ENCODE measurements at regions not wholly inside any gene's neighbourhood (a gene's known extent, or its start where the extent isn't known, plus 50 kb on each side); places are given as distances from the start of the nearest gene placed in this dataset.

GRCh38 chr12:38101753-38102152 is 214.8 kb upstream of the ALG10B start:
- Histone ChIP-seq H3K9me3 (ENCODE audit: control insufficient read depth in 1 of 2, insufficient read depth in 1 of 2, low read depth in 1 of 2, low read length in 2 of 2) (no peaks in the 10 kb centered on the region), H3K36me3 (ENCODE audit: control insufficient read depth in 1 of 2, insufficient read depth in 2 of 2, low read length in 2 of 2) (no peaks in the 10 kb centered on the region), H3K27ac (ENCODE audit: low read depth, low read length) (no peak overlapping the region), H3K79me2 (ENCODE audit: insufficient read depth, low read length) (no peaks in the 10 kb centered on the region), H3K9me2 (ENCODE audit: insufficient read depth) (no peaks in the 10 kb centered on the region), H3K9ac (ENCODE audit: low read length) (no peak overlapping the region), H3K4me3 (replicated peaks in 1 of 2; ENCODE audit: low read depth in 1 of 2, low read length in 2 of 2) (no peak overlapping the region), H3K4me2 (ENCODE audit: low read length) (no peak overlapping the region), H2AFZ (ENCODE audit: low read depth, low read length, poor library complexity, severe bottlenecking) (no peak overlapping the region), H3K27me3 (ENCODE audit: insufficient read depth, low read length) (no peaks in the 10 kb centered on the region), H4K20me1 (ENCODE audit: insufficient read depth) (no peaks in the 10 kb centered on the region), H3K4me1 (ENCODE audit: control insufficient read depth in 1 of 2, insufficient read depth in 2 of 2, low read length in 2 of 2) (no peaks in the 10 kb centered on the region)
- ChIA-PET POLR2A (no interaction called here), RAD21 (ENCODE audit: low non-redundant PET in 1 of 2, low total read pairs in 2 of 2, uncharacterized antibody in 2 of 2, unreplicated experiment in 2 of 2) (no interaction called here), CTCF (no interaction called here)
- TF ChIP-seq, protein P1, sequence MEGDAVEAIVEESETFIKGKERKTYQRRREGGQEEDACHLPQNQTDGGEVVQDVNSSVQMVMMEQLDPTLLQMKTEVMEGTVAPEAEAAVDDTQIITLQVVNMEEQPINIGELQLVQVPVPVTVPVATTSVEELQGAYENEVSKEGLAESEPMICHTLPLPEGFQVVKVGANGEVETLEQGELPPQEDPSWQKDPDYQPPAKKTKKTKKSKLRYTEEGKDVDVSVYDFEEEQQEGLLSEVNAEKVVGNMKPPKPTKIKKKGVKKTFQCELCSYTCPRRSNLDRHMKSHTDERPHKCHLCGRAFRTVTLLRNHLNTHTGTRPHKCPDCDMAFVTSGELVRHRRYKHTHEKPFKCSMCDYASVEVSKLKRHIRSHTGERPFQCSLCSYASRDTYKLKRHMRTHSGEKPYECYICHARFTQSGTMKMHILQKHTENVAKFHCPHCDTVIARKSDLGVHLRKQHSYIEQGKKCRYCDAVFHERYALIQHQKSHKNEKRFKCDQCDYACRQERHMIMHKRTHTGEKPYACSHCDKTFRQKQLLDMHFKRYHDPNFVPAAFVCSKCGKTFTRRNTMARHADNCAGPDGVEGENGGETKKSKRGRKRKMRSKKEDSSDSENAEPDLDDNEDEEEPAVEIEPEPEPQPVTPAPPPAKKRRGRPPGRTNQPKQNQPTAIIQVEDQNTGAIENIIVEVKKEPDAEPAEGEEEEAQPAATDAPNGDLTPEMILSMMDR (IDR thresholded peaks at IDR 0.05 in 2 of 3, conservative IDR thresholded peaks at IDR 0.05 in 1 of 3; ENCODE audit: borderline replicate concordance in 1 of 3, insufficient read depth in 1 of 3, low read depth in 2 of 3, low read length in 2 of 3): no peak
- TF ChIP-seq FOSL1 (IDR thresholded peaks at IDR 0.05; ENCODE audit: low read depth) (no peak), SP1 (IDR thresholded peaks at IDR 0.05; ENCODE audit: low read depth) (no peak), CEBPB (IDR thresholded peaks at IDR 0.05; ENCODE audit: low read depth) (no peak), EZH2phosphoT487 (IDR thresholded peaks at IDR 0.05; ENCODE audit: borderline replicate concordance) (no peak), CBX3 (IDR thresholded peaks at IDR 0.05; ENCODE audit: low read depth) (no peak), YY1 (IDR thresholded peaks at IDR 0.05; ENCODE audit: extremely low read depth, insufficient replicate concordance, low read depth, low read length) (no peak), JUND (IDR thresholded peaks at IDR 0.05) (no peak), TCF7L2 (IDR thresholded peaks at IDR 0.05; ENCODE audit: borderline replicate concordance, extremely low read depth, insufficient read depth, insufficient read length) (no peak), RAD21 (IDR thresholded peaks at IDR 0.05; ENCODE audit: low read depth) (no peak), POLR2AphosphoS5 (IDR thresholded peaks at IDR 0.05; ENCODE audit: low read depth, low read length) (no peak), ZNF274 (IDR thresholded peaks at IDR 0.05; ENCODE audit: low read depth, low read length) (no peak), EGR1 (IDR thresholded peaks at IDR 0.05; ENCODE audit: low read depth) (no peak), SRF (IDR thresholded peaks at IDR 0.05; ENCODE audit: low read depth) (no peak), SIN3A (IDR thresholded peaks at IDR 0.05; ENCODE audit: low read depth) (no peak), ZFX (IDR thresholded peaks at IDR 0.05) (no peak)
- TF ChIP-seq, protein P2, sequence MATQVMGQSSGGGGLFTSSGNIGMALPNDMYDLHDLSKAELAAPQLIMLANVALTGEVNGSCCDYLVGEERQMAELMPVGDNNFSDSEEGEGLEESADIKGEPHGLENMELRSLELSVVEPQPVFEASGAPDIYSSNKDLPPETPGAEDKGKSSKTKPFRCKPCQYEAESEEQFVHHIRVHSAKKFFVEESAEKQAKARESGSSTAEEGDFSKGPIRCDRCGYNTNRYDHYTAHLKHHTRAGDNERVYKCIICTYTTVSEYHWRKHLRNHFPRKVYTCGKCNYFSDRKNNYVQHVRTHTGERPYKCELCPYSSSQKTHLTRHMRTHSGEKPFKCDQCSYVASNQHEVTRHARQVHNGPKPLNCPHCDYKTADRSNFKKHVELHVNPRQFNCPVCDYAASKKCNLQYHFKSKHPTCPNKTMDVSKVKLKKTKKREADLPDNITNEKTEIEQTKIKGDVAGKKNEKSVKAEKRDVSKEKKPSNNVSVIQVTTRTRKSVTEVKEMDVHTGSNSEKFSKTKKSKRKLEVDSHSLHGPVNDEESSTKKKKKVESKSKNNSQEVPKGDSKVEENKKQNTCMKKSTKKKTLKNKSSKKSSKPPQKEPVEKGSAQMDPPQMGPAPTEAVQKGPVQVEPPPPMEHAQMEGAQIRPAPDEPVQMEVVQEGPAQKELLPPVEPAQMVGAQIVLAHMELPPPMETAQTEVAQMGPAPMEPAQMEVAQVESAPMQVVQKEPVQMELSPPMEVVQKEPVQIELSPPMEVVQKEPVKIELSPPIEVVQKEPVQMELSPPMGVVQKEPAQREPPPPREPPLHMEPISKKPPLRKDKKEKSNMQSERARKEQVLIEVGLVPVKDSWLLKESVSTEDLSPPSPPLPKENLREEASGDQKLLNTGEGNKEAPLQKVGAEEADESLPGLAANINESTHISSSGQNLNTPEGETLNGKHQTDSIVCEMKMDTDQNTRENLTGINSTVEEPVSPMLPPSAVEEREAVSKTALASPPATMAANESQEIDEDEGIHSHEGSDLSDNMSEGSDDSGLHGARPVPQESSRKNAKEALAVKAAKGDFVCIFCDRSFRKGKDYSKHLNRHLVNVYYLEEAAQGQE (IDR thresholded peaks at IDR 0.05; ENCODE audit: low read depth): no peak
- TF ChIP-seq, protein P3, sequence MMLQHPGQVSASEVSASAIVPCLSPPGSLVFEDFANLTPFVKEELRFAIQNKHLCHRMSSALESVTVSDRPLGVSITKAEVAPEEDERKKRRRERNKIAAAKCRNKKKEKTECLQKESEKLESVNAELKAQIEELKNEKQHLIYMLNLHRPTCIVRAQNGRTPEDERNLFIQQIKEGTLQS (IDR thresholded peaks at IDR 0.05): no peak
- TF ChIP-seq, protein P4, sequence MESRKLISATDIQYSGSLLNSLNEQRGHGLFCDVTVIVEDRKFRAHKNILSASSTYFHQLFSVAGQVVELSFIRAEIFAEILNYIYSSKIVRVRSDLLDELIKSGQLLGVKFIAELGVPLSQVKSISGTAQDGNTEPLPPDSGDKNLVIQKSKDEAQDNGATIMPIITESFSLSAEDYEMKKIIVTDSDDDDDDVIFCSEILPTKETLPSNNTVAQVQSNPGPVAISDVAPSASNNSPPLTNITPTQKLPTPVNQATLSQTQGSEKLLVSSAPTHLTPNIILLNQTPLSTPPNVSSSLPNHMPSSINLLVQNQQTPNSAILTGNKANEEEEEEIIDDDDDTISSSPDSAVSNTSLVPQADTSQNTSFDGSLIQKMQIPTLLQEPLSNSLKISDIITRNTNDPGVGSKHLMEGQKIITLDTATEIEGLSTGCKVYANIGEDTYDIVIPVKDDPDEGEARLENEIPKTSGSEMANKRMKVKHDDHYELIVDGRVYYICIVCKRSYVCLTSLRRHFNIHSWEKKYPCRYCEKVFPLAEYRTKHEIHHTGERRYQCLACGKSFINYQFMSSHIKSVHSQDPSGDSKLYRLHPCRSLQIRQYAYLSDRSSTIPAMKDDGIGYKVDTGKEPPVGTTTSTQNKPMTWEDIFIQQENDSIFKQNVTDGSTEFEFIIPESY (IDR thresholded peaks at IDR 0.05; ENCODE audit: extremely low read depth, insufficient replicate concordance, low read length): no peak
- no peak for DNase-seq (ENCODE audit: low read depth, low spot score)
- intact Hi-C loops (cut with micrococcal nuclease): no loop called here
- no peak for ATAC-seq
- no TSS peak for BruUV-seq (replicated peaks)
